ENCODE measurements at regions not wholly inside any gene's neighbourhood (a gene's known extent, or its start where the extent isn't known, plus 50 kb on each side); places are given as distances from the start of the nearest gene placed in this dataset.

DNA sequence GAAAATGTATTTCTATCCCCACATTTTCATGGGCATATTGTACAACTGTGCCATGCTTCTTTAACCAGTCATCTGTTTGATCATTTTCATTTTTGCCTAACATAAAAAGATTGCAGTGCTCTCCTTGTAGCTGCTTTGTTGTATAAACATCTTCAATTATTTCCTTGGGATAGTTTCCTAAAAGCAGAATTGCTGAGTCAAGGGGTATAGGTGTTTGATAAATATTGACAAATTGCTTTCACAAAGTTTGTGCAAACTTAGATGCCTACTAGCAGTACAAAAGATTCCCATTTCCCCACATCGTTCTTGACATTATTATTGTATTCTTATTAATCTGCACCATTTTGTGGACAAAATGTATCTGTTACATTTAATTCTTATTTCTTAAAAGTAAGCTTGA is 479.6 kb downstream of the FBXO15 start:
- CTCF ChIA-PET: interaction anchor here (0.6 to 1.2 kb wide), 2 partner anchors 175 to 608 kb away, joined by 3 to 4 read pairs; no protein-coding TSS in a partner anchor
- no peak overlapping the region for H3K27ac ChIP-seq (ENCODE audit: low read depth, low read length)
- H3K9me3 ChIP-seq (ENCODE audit: control insufficient read depth, insufficient read depth, low read length): 0 out of 2 replicates have a peak, but pooled peaks cover 3% of the 10 kb centered on the region
- TF ChIP-seq, protein P1, sequence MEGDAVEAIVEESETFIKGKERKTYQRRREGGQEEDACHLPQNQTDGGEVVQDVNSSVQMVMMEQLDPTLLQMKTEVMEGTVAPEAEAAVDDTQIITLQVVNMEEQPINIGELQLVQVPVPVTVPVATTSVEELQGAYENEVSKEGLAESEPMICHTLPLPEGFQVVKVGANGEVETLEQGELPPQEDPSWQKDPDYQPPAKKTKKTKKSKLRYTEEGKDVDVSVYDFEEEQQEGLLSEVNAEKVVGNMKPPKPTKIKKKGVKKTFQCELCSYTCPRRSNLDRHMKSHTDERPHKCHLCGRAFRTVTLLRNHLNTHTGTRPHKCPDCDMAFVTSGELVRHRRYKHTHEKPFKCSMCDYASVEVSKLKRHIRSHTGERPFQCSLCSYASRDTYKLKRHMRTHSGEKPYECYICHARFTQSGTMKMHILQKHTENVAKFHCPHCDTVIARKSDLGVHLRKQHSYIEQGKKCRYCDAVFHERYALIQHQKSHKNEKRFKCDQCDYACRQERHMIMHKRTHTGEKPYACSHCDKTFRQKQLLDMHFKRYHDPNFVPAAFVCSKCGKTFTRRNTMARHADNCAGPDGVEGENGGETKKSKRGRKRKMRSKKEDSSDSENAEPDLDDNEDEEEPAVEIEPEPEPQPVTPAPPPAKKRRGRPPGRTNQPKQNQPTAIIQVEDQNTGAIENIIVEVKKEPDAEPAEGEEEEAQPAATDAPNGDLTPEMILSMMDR (IDR thresholded peaks at IDR 0.05; ENCODE audit: low read depth, low read length): no peak
- POLR2A ChIA-PET: no interaction called here
- H3K27me3 ChIP-seq (ENCODE audit: control insufficient read depth, insufficient read depth, low read length): no peaks in the 10 kb centered on the region
- no peak overlapping the region for H3K4me3 ChIP-seq (ENCODE audit: low read depth, low read length)
- DNase-seq (ENCODE audit: low read depth, low spot score): no peak

DNA sequence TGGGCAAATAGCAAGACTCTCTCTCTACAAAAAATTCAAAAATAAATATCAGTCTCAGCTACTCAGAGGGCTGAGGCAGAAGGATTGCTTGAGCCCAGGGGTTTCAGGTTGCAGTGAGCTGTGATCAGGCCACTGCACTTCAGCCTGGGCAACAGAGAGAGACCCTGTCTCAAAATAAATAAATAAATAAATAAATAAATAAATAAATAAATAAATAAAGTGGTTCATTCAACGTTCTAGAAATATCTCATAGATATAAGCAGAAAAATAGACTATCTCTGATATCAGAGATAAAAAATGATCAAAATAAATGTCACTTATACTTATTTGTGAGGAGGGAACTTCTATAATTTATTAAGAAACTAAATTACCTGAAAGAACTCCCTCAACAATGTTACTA is 480.9 kb downstream of the FBXO15 start:
- Histone ChIP-seq H3K9me3 (ENCODE audit: control insufficient read depth, insufficient read depth, low read length) (0 out of 2 replicates have a peak, but pooled peaks cover 3% of the 10 kb centered on the region), H3K27ac (ENCODE audit: low read depth, low read length) (no peak overlapping the region), H3K4me3 (ENCODE audit: low read depth, low read length) (no peak overlapping the region), H3K27me3 (ENCODE audit: control insufficient read depth, insufficient read depth, low read length) (no peaks in the 10 kb centered on the region)
- DNase-seq (ENCODE audit: low read depth, low spot score): no peak
- ChIA-PET CTCF (no interaction called here), POLR2A (no interaction called here)
- TF ChIP-seq, protein P1 (IDR thresholded peaks at IDR 0.05; ENCODE audit: low read depth, low read length): no peak

DNA sequence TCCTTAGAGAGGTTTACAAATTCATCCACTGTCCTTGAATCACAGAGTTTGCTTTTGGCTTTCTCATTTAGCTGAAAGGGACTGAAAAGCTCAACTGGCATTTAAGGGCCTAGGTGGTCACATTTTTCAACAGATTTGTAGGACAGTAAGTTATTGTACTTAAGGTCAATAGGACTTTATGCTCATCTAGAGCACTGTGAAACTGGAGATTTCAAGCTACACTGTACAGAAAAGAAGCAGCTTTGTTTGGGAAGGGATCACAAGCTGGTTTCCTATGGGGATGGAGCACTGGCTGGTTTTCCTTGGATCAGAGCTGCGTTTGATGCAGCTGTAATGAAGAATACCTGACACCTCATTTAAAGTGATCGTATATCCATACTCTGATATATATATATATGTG is 482.7 kb downstream of the FBXO15 start:
- no peaks in the 10 kb centered on the region for H3K27me3 ChIP-seq (ENCODE audit: control insufficient read depth, insufficient read depth, low read length)
- H3K9me3 ChIP-seq (ENCODE audit: control insufficient read depth, insufficient read depth, low read length): no peaks in the 10 kb centered on the region
- ChIA-PET POLR2A (no interaction called here), CTCF (no interaction called here)
- TF ChIP-seq, protein P1 (IDR thresholded peaks at IDR 0.05; ENCODE audit: low read depth, low read length): no peak
- no peak overlapping the region for H3K27ac ChIP-seq (ENCODE audit: low read depth, low read length)
- no peak overlapping the region for H3K4me3 ChIP-seq (ENCODE audit: low read depth, low read length)
- DNase-seq (ENCODE audit: low read depth, low spot score): no peak

DNA sequence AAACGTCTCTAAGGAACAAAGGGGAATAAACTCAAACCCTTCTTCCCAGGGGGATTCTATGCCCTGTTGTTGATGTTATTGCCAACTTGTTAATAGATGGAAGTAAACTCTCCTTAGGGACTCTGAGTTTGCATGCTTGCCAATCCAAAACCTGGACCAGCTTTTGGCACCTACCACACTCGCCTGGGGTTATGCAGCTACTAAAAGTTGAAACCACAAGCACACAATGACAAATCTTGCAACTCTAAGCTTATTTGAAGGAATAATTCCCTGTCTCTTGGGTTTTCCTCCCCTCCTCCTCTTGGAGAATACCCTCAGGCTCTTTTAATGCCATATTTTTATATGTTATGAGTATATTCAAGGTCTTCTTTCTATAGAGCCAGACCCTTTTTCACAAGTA is 484.1 kb downstream of the FBXO15 start:
- POLR2A ChIA-PET: no interaction called here
- Histone ChIP-seq H3K4me3 (ENCODE audit: low read depth, low read length) (no peak overlapping the region), H3K27me3 (ENCODE audit: control insufficient read depth, insufficient read depth, low read length) (no peaks in the 10 kb centered on the region), H3K9me3 (ENCODE audit: control insufficient read depth, insufficient read depth, low read length) (no peaks in the 10 kb centered on the region), H3K27ac (ENCODE audit: low read depth, low read length) (no peak overlapping the region)
- no peak for DNase-seq (ENCODE audit: low read depth, low spot score)
- CTCF ChIA-PET: no interaction called here
- TF ChIP-seq, protein P1 (IDR thresholded peaks at IDR 0.05; ENCODE audit: low read depth, low read length): no peak

DNA sequence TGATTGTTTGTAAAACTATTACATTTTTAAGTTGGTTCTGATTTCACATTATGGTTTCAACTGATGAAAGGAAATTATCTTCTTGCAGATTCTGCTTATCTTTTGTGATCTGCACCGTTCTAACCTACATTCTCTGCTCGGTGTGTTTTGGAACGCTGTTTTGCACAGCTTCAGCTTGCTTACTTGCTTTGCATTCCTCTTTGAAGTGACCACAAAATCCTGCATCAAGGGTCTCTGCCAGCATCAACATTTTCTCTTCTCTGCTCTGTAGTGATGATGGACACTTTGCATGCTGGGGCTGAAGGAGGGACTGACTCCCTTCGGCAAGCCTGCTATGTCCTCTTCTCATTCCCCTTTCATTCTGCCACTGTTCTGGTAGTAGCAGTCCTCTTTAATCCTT is 485.2 kb downstream of the FBXO15 start:
- Histone ChIP-seq H3K4me3 (ENCODE audit: low read depth, low read length) (no peak overlapping the region), H3K9me3 (ENCODE audit: control insufficient read depth, insufficient read depth, low read length) (no peaks in the 10 kb centered on the region), H3K27me3 (ENCODE audit: control insufficient read depth, insufficient read depth, low read length) (no peaks in the 10 kb centered on the region), H3K27ac (ENCODE audit: low read depth, low read length) (no peak overlapping the region)
- TF ChIP-seq, protein P1 (IDR thresholded peaks at IDR 0.05; ENCODE audit: low read depth, low read length): no peak
- DNase-seq (ENCODE audit: low read depth, low spot score): no peak
- POLR2A ChIA-PET: no interaction called here
- CTCF ChIA-PET: no interaction called here
